NCI-H526 treated with DMSO at 0.1 percent for 48 hours (cell line): ENCODE measurements at regions not wholly inside any gene's neighbourhood (a gene's known extent, or its start where the extent isn't known, plus 50 kb on each side); places are given as distances from the start of the nearest gene placed in this dataset.
"Not testable (repeated sequence)": the region's sequence is repeated elsewhere in the genome, so short reads cannot be mapped to it uniquely, and the experiment has no call there.

ENCODE experiments used
- DNase-seq: peaks from one replicate; lab custom pipeline; 2025; lab: John Stamatoyannopoulos, UW

DNA sequence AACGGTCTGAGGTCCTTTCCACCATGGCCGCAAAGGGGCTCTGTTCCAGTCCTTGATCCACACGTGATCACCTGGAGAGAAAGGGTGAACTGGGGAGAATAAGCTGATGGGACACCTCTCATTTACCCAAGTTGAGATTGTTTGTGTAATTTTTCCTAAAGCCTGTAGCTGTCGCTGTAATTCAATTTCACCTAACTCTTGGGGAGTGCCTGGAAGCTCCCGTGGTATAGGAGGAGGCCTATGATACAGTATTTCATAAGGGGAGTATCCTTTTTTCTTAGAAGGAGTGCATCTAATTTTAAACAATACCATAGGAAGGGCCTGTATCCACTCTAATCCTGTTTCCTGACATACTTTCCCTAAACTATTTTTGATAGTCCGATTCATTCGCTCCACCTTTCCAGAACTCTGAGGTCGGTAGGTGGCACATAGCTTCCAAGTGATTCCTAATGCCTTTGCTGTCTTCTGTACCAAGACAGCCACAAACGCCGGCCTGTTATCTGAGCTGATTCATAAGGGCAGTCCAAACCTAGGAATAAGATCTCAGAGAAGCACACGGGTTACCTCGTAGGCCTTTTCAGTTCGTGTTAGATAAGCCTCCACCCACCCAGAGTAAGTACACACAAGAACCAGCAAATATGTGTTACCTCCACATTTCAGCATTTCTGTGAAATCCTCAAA is 78.9 kb upstream of the VEPH1 start:
- not testable (repeated sequence) for DNase-seq

DNA sequence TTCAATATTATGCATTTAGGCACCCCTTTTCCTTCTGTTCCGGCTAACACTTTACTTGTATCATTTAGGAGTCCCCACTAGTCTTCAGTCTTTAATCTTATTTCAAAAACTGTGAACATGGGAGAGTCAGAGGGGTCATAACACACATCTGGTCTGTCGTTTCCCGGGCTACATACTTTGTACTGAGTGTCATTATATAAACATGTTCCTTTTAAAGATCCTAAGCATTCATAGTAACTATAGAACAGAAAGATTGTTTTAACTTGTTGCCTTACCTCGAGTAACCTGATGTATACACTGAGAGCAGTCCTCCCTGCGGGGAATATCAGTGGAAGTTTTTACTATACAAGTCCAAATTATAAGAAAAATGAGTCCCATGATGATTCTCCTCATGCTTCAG is 78.2 kb upstream of the VEPH1 start:
- no peak for DNase-seq

- no peak for DNase-seq
These were observed 75.0 kb upstream of the VEPH1 start for GRCh38 chr3:157578181-157578580.

- DNase-seq = no peak
These were observed 71.3 kb upstream of the VEPH1 start for GRCh38 chr3:157574531-157574930.

DNA sequence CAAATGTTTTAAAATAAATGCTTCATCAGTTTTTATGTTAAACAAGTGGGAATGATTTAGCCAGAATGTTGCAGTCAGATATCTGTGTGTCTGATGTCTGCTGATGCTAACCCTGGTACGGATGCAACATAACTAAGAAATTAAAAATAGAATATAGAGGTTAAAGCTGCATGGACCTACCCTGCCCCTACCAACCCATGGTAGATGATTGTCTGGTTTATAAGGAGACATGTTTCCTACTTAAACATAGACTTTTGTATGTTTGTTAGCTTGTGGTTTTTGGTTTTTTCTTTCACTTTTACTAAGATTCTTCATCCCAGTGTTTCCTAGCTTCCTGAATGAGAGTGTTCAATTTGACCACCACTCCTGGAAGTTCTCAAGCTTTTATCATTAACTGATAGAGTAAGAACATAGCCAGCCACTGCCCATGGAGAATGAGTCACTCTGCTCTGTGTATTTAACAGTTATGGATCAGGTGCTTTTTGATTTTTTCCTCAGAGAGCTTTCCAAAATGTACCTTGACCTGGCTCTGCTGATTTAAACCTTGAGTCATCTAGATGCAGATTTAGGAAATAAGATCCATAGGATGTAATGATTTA is 70.7 kb upstream of the VEPH1 start:
- DNase-seq = no peak

GRCh38 chr3:157573281-157573680 is 70.1 kb upstream of the VEPH1 start:
- no peak for DNase-seq

GRCh38 chr3:157572559-157573270 is 69.5 kb upstream of the VEPH1 start:
- DNase-seq = no peak

- no peak for DNase-seq
These were observed 63.4 kb upstream of the VEPH1 start for GRCh38 chr3:157566596-157566995.

- DNase-seq = no peak
These were observed 56.2 kb upstream of the VEPH1 start for GRCh38 chr3:157559401-157559800.
